ENCODE measurements at regions not wholly inside any gene's neighbourhood (a gene's known extent, or its start where the extent isn't known, plus 50 kb on each side); places are given as distances from the start of the nearest gene placed in this dataset.

DNA sequence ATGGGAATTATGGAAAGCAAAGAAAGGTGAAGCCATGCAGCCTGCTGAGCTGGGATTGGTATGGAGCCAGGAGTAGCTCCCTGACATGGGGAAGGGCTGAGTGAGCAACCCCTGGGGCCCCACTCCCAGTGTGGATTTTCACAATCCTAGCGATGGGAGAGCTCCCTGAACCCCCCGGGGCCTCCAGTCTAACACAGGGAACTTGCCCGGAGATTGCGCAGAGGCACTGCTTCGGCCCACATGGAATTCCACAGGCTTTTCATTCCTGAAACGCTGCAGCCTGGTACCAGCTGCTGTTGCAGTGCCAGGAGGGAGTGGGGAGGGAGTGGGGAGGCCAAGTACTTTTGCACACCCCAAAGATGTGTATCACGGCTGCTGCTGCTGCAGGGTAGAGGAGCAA lies 110.4 kb upstream of the C21orf91 start:
- FAIRE-seq, result no peak
- Histone ChIP-seq H3K36me3 (ENCODE audit: control insufficient read depth, insufficient read depth, low read length) (no peaks in the 10 kb centered on the region), H3K27me3 (ENCODE audit: control insufficient read depth, insufficient read depth, low read length) (no peaks in the 10 kb centered on the region), H3K4me3 (ENCODE audit: low read depth, low read length) (no peak overlapping the region)
- TF ChIP-seq, protein P1, sequence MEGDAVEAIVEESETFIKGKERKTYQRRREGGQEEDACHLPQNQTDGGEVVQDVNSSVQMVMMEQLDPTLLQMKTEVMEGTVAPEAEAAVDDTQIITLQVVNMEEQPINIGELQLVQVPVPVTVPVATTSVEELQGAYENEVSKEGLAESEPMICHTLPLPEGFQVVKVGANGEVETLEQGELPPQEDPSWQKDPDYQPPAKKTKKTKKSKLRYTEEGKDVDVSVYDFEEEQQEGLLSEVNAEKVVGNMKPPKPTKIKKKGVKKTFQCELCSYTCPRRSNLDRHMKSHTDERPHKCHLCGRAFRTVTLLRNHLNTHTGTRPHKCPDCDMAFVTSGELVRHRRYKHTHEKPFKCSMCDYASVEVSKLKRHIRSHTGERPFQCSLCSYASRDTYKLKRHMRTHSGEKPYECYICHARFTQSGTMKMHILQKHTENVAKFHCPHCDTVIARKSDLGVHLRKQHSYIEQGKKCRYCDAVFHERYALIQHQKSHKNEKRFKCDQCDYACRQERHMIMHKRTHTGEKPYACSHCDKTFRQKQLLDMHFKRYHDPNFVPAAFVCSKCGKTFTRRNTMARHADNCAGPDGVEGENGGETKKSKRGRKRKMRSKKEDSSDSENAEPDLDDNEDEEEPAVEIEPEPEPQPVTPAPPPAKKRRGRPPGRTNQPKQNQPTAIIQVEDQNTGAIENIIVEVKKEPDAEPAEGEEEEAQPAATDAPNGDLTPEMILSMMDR (IDR thresholded peaks at IDR 0.05; ENCODE audit: insufficient read depth, low read length, severe bottlenecking), result no peak
- no peak for DNase-seq (ENCODE audit: low read depth)

DNA sequence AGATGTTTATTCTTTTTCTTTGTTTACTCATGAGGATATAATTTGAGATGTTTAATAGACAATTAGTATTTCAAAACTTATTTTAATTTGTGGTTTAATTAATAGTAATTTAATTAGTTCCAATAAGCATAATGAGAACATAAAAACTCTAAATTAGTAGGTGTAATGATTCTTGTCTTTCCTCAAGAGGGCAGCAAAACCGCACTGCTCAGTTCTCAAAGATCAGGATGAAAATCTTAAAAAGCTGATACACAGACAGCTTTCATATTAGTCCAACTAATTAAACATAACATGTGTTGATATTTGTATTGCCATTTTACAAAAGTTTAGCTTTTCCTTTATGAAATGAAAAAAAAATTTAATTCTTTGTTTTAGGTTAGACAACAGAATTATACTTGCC lies 106.7 kb upstream of the C21orf91 start:
- H3K36me3 ChIP-seq (ENCODE audit: control insufficient read depth, insufficient read depth, low read length), result no peaks in the 10 kb centered on the region
- no peak overlapping the region for H3K4me3 ChIP-seq (ENCODE audit: low read depth, low read length)
- DNase-seq (ENCODE audit: low read depth), result peak; percentile 33
- H3K27me3 ChIP-seq (ENCODE audit: control insufficient read depth, insufficient read depth, low read length), result no peaks in the 10 kb centered on the region
- FAIRE-seq, result no peak
- TF ChIP-seq, protein P1 (IDR thresholded peaks at IDR 0.05; ENCODE audit: insufficient read depth, low read length, severe bottlenecking), result peak; percentile 44

DNA sequence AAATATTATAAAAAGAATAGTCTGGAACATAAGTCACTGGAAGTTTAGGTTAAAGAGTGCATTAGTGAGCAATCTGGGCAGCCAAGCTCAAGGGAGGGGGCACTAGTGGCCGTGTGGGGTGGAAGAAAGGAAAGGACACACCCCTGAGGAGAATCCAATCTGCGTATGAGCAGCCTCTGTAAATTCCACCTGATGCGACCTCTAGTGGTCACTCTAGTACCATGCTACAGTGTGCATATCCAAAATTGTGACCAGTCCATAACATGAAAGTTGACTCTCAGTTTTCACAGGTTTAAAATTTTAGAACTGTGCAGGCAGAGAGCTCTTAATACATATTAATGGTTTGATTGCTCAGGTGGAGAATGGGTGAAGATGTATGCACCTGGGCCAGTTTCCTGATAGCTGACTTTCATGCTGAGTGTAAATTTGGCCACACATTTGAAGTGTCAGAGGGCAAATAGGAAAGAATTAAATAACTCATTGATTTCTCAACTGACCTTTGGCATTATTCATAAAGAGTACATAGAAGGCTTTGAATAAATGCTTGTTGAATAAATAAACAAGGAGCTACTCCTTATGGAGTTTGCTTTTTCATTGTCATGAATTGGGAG lies 105.9 kb upstream of the C21orf91 start:
- H3K4me3 ChIP-seq (ENCODE audit: low read depth, low read length), result no peak overlapping the region
- H3K27me3 ChIP-seq (ENCODE audit: control insufficient read depth, insufficient read depth, low read length), result no peaks in the 10 kb centered on the region
- H3K36me3 ChIP-seq (ENCODE audit: control insufficient read depth, insufficient read depth, low read length), result no peaks in the 10 kb centered on the region
- FAIRE-seq, result no peak
- TF ChIP-seq, protein P1 (IDR thresholded peaks at IDR 0.05; ENCODE audit: insufficient read depth, low read length, severe bottlenecking), result peak; percentile 83
- DNase-seq (ENCODE audit: low read depth), result peak; percentile 78

DNA sequence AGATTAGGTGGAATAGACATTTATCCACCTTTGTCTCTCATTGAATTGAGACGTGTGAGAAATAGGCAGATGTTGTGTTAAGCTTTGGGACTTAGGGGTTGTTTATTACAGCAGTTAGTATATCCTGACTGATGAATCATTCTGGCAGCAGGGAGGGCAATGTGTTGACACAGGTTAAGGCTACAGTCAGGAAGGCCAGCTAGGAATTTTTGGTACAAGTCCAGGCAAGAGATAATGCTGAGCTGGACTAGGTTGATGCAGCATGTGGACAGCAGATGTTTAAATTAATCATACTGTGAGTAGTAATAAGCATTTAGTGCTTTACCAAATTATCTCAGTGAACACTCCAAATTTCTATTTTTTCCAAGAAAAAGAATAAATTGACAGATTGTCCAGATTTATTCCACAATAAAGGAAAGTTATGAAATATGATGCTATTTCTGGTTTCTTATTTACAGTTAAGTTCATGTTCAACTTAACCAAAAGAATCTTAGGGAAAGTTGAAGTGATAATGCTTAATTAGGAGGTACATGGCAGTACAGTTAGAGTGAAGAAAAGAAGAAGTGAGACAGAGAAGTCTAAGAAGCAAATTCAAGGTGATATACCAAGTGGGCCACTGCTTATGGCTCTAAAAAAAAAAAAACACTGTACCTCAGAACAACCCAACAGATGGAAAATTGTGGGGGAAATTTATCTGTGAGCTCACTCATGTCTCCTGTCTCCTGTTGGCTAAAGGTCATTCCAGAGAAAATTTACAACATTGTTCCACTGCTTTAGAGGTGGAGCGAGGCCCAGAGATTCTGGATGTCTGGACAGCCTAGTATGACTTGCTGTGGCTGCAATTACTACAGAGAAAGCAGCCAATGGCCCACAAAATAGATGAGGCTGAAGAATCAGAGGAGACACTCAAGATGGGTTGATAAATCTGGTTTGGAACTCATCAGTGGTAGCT lies 102.7 kb upstream of the C21orf91 start:
- Histone ChIP-seq H3K4me3 (ENCODE audit: low read depth, low read length) (no peak overlapping the region), H3K27me3 (ENCODE audit: control insufficient read depth, insufficient read depth, low read length) (no peaks in the 10 kb centered on the region), H3K36me3 (ENCODE audit: control insufficient read depth, insufficient read depth, low read length) (no peaks in the 10 kb centered on the region)
- peak; percentile 99 for DNase-seq (ENCODE audit: low read depth)
- TF ChIP-seq, protein P1 (IDR thresholded peaks at IDR 0.05; ENCODE audit: insufficient read depth, low read length, severe bottlenecking), result no peak
- peak; percentile 55 for FAIRE-seq

DNA sequence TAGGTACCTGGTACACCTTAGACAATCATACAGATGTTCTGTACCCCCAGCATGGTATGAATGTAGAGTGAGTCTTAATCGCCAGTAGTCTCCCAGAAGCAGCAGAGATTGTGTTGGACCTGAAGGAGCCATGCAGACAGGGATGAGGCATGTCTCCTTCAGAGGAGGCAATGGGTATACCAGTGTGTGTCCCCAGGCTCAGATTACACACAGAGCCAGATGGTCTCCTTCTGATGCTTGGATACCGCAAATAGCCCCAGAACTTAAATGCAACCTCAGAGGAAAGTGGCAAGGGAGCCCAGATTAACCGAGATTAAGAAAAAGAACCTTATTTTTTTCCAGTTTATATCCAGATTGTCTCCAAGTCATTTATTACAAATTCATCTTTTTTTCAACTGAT lies 96.8 kb upstream of the C21orf91 start:
- DNase-seq (ENCODE audit: low read depth), result no peak
- Histone ChIP-seq H3K36me3 (ENCODE audit: control insufficient read depth, insufficient read depth, low read length) (no peaks in the 10 kb centered on the region), H3K27me3 (ENCODE audit: control insufficient read depth, insufficient read depth, low read length) (no peaks in the 10 kb centered on the region), H3K4me3 (ENCODE audit: low read depth, low read length) (no peak overlapping the region)
- FAIRE-seq, result no peak
- TF ChIP-seq, protein P1 (IDR thresholded peaks at IDR 0.05; ENCODE audit: insufficient read depth, low read length, severe bottlenecking), result no peak
